PC-3 (cell line): ENCODE measurements at regions not wholly inside any gene's neighbourhood (a gene's known extent, or its start where the extent isn't known, plus 50 kb on each side); places are given as distances from the start of the nearest gene placed in this dataset.

Experiments
- ATAC-seq: fragments of 200-7000 bp; cut with Tn5 transposase; 2 replicates; pipeline ENCODE4 v1.9.1; 2020; ENCODE audit warnings: mild to moderate bottlenecking, moderate library complexity
- BruUV-seq: library from RNA; stranded (reverse); fragments of 400-500 nt; replicated peaks from 2 replicates; lab custom pipeline; 2021; lab: Mats Ljungman, UMichigan
- CTCF ChIA-PET: fragments of 300-600 bp; sonication (Branson Sonifier 250); formaldehyde crosslinking; loops from one replicate; lab custom pipeline; 2022; ENCODE audit warnings: antibody characterized with exemption; lab: Charles Lee
- POLR2A ChIA-PET: fragments of 300-600 bp; sonication (Branson Sonifier 250); formaldehyde crosslinking; loops from one replicate; lab custom pipeline; 2022; ENCODE audit warnings: antibody characterized with exemption; ENCODE audit not compliant: unreplicated experiment; lab: Charles Lee
- DNase-seq: peaks from one replicate; pipeline ENCODE4 v3.0.0-alpha.2; 2015
- H2AFZ ChIP-seq: fragments of 300-600 bp; sonication (generic); 2 replicates; pipeline ENCODE4 v1.6.0; 2016; ENCODE audit warnings: antibody characterized with exemption, low read length
- H3F3A ChIP-seq: fragments of 300-600 bp; sonication (generic); one replicate; pipeline ENCODE4 v1.6.0; 2017; ENCODE audit warnings: antibody characterized with exemption, low read length, control low read depth, mild to moderate bottlenecking; ENCODE audit not compliant: unreplicated experiment
- H3K27ac ChIP-seq: fragments of 300-600 bp; sonication (generic); 2 replicates; pipeline ENCODE4 v1.5.1; 2016; ENCODE audit warnings: mild to moderate bottlenecking, low read length
- H3K27me3 ChIP-seq: fragments of 300-600 bp; sonication (generic); 2 replicates; pipeline ENCODE4 v1.6.1; 2016; ENCODE audit warnings: low read length, mixed read lengths
- H3K36me3 ChIP-seq: fragments of 300-600 bp; sonication (generic); 2 replicates; pipeline ENCODE4 v1.6.1; 2016; ENCODE audit warnings: low read depth, mixed run types, low read length, mixed read lengths
- H3K4me1 ChIP-seq: fragments of 300-600 bp; sonication (generic); 2 replicates; pipeline ENCODE4 v1.5.1; 2016; ENCODE audit warnings: low read length; ENCODE audit not compliant: insufficient read depth
- H3K4me2 ChIP-seq: fragments of 300-600 bp; sonication (generic); 2 replicates; pipeline ENCODE4 v1.6.0; 2016; ENCODE audit warnings: low read length
- H3K4me3 ChIP-seq: fragments of 300-600 bp; sonication (generic); 2 replicates; pipeline ENCODE4 v1.5.1; 2016; ENCODE audit warnings: mild to moderate bottlenecking, low read length, mixed read lengths
- H3K79me2 ChIP-seq: fragments of 300-600 bp; sonication (generic); 2 replicates; pipeline ENCODE4 v1.6.1; 2017; ENCODE audit warnings: low read length, mixed read lengths
- H3K9ac ChIP-seq: fragments of 300-600 bp; sonication (generic); 2 replicates; pipeline ENCODE4 v1.6.0; 2016; ENCODE audit warnings: mild to moderate bottlenecking, low read length
- H3K9me2 ChIP-seq: fragments of 300-600 bp; sonication (generic); replicated peaks from 2 replicates; pipeline ENCODE4 v1.6.1; 2016; ENCODE audit warnings: mixed run types, low read length, mixed read lengths
- H3K9me3 ChIP-seq: fragments of 300-600 bp; sonication (generic); 2 replicates; pipeline ENCODE4 v1.6.1; 2016; ENCODE audit warnings: low read length, mixed read lengths
- H4K20me1 ChIP-seq: fragments of 300-600 bp; sonication (generic); 2 replicates; pipeline ENCODE4 v1.6.1; 2016; ENCODE audit warnings: low read length, mixed read lengths
- EZH2 ChIP-seq: fragments of 300-600 bp; sonication (generic); IDR thresholded peaks from one replicate; pipeline ENCODE4 v1.6.1; 2017; ENCODE audit warnings: antibody characterized with exemption, mild to moderate bottlenecking, low read length; ENCODE audit not compliant: unreplicated experiment
- EZH2phosphoT487 ChIP-seq: fragments of 300-600 bp; sonication (generic); IDR thresholded peaks from 2 replicates; pipeline ENCODE4 v1.6.1; 2018; ENCODE audit warnings: mild to moderate bottlenecking, antibody characterized with exemption, low read length, borderline replicate concordance
- intact Hi-C: fragments of 100-400 bp; cut with micrococcal nuclease; formaldehyde crosslinking; loops from 2 replicates; pipeline ENCODE4 v1.9.0; 2023
- TF ChIP-seq, protein P1 (sequence below): fragments of 300-600 bp; sonication (generic); conservative IDR thresholded peaks from 2 replicates; pipeline ENCODE4 v1.5.1; 2017; ENCODE audit warnings: antibody characterized with exemption, low read depth, mild to moderate bottlenecking, low read length

DNA sequence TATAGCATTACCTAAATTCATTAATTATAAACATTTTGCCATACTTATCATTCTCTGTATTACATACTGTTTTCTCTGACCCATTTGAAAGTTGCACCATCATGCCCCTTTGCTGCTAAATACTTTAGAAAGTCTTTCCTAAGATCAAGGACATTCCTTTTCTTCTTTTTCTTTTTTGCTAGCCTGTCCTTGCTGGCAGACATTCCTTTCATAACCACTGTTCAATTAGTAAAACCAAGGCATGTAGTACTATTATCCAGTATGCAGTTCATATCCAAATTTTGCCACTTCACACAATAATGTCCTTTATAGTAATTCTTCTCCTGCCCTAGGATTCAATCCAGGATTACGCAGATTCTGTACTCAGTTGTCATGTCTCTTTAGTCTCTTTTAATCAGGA, 321.0 kb upstream of the C2CD4B start:
- Histone ChIP-seq H4K20me1 (no peaks in the 10 kb centered on the region), H3K4me3 (no peak overlapping the region), H3K9ac (no peak overlapping the region), H2AFZ (no peak overlapping the region), H3K4me2 (no peak overlapping the region), H3K4me1 (no peaks in the 10 kb centered on the region), H3K9me2 (no peaks in the 10 kb centered on the region), H3K27me3 (no peaks in the 10 kb centered on the region), H3K9me3 (no peaks in the 10 kb centered on the region), H3K79me2 (no peaks in the 10 kb centered on the region), H3F3A (no peaks in the 10 kb centered on the region), H3K36me3 (no peaks in the 10 kb centered on the region), H3K27ac (no peak overlapping the region)
- intact Hi-C loops = no loop called here
- no TSS peak for BruUV-seq
- TF ChIP-seq EZH2phosphoT487 = no peak
- TF ChIP-seq EZH2 = no peak
- TF ChIP-seq, protein P1, sequence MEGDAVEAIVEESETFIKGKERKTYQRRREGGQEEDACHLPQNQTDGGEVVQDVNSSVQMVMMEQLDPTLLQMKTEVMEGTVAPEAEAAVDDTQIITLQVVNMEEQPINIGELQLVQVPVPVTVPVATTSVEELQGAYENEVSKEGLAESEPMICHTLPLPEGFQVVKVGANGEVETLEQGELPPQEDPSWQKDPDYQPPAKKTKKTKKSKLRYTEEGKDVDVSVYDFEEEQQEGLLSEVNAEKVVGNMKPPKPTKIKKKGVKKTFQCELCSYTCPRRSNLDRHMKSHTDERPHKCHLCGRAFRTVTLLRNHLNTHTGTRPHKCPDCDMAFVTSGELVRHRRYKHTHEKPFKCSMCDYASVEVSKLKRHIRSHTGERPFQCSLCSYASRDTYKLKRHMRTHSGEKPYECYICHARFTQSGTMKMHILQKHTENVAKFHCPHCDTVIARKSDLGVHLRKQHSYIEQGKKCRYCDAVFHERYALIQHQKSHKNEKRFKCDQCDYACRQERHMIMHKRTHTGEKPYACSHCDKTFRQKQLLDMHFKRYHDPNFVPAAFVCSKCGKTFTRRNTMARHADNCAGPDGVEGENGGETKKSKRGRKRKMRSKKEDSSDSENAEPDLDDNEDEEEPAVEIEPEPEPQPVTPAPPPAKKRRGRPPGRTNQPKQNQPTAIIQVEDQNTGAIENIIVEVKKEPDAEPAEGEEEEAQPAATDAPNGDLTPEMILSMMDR = no peak
- no peak for DNase-seq
- no peak for ATAC-seq
- ChIA-PET CTCF (no interaction called here), POLR2A (no interaction called here)

DNA sequence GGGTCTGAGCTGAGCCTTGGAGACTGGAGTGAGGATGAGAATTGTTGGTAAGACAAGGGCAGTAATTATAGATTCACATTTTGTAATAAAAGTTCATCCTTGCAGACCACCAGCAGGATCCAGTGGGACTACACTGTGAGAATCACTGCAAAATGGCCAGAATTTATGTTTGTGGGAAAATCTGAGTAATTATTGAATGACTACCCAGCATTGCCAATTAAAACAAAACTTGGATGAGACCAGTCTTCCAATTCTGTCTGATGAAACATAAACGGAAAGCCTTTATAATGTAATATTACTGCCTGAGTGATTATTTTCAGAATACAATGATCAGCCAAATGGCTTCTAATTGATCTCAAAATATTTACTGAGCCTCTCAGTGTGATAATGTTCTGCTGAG, 323.3 kb upstream of the C2CD4B start:
- Histone ChIP-seq H3K4me3 (no peak overlapping the region), H2AFZ (no peak overlapping the region), H3K9ac (no peak overlapping the region), H3K27ac (no peak overlapping the region), H3K4me2 (no peak overlapping the region), H4K20me1 (no peaks in the 10 kb centered on the region), H3K36me3 (no peaks in the 10 kb centered on the region), H3K9me2 (no peaks in the 10 kb centered on the region), H3K79me2 (no peaks in the 10 kb centered on the region), H3K27me3 (no peaks in the 10 kb centered on the region), H3F3A (no peaks in the 10 kb centered on the region), H3K4me1 (no peaks in the 10 kb centered on the region), H3K9me3 (no peaks in the 10 kb centered on the region)
- ChIA-PET CTCF (no interaction called here), POLR2A (no interaction called here)
- no peak for TF ChIP-seq EZH2
- no peak for TF ChIP-seq EZH2phosphoT487
- TF ChIP-seq, protein P1 = no peak
- no TSS peak for BruUV-seq
- ATAC-seq = no peak
- intact Hi-C loops = no loop called here
- no peak for DNase-seq

DNA sequence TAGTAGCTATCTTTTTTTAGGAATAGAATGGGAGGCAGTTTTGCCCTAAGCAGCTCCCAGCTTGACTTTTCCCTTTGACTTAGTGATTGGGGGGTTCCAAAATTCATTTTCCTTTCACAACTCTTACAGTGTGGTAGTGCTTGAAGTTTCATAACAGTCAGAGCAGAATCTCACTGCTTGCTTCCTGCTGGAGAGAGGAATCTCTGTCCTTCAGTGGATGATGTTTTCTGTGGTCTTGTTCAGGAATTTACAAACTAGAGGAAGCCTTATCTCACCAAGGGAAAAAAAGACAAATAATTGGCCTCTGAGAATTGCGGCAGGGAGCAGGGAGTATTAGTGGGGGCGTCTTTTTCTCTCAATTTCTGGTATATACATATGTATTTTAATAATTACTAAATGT, 326.6 kb upstream of the C2CD4B start:
- Histone ChIP-seq H3K27me3 (no peaks in the 10 kb centered on the region), H3K36me3 (no peaks in the 10 kb centered on the region), H3F3A (no peaks in the 10 kb centered on the region), H3K4me3 (no peak overlapping the region), H3K27ac (no peak overlapping the region), H3K79me2 (no peaks in the 10 kb centered on the region), H2AFZ (no peak overlapping the region), H3K4me2 (no peak overlapping the region), H3K4me1 (no peaks in the 10 kb centered on the region), H3K9me3 (no peaks in the 10 kb centered on the region), H3K9me2 (no peaks in the 10 kb centered on the region), H4K20me1 (no peaks in the 10 kb centered on the region), H3K9ac (no peak overlapping the region)
- DNase-seq (no peak), ATAC-seq (no peak)
- intact Hi-C loops = no loop called here
- no TSS peak for BruUV-seq
- ChIA-PET POLR2A (no interaction called here), CTCF (no interaction called here)
- TF ChIP-seq, protein P1 = no peak
- TF ChIP-seq EZH2phosphoT487 = no peak
- no peak for TF ChIP-seq EZH2
